Dendritic cell treated with granulocyte-macrophage colony-stimulating factor and Interleukin-4, amounts not matched to agents 40 ng/mL and 50 ng/mL, for 4 days (primary cell): ENCODE measurements at regions not wholly inside any gene's neighbourhood (a gene's known extent, or its start where the extent isn't known, plus 50 kb on each side); places are given as distances from the start of the nearest gene placed in this dataset.

Source experiments
- H3K27ac Mint-ChIP-seq: one replicate; pipeline ENCODE4 v1.8.0; 2022; ENCODE audit warnings: mild to moderate bottlenecking, mixed read lengths
- H3K27me3 Mint-ChIP-seq: one replicate; pipeline ENCODE4 v1.8.0; 2022; ENCODE audit warnings: mild to moderate bottlenecking, mixed read lengths
- H3K36me3 Mint-ChIP-seq: one replicate; pipeline ENCODE4 v1.8.0; 2022; ENCODE audit warnings: low read depth, mixed read lengths
- H3K4me1 Mint-ChIP-seq: one replicate; pipeline ENCODE4 v1.8.0; 2022; ENCODE audit warnings: low read depth, mixed read lengths
- H3K4me3 Mint-ChIP-seq: one replicate; pipeline ENCODE4 v1.8.0; 2022; ENCODE audit warnings: mild to moderate bottlenecking, moderate library complexity, mixed read lengths
- H3K9me3 Mint-ChIP-seq: one replicate; pipeline ENCODE4 v1.8.0; 2022; ENCODE audit warnings: mixed read lengths
- intact Hi-C: fragments of 100-400 bp; cut with micrococcal nuclease; formaldehyde crosslinking; loops from one replicate; pipeline ENCODE4 v1.15.0; 2022

DNA sequence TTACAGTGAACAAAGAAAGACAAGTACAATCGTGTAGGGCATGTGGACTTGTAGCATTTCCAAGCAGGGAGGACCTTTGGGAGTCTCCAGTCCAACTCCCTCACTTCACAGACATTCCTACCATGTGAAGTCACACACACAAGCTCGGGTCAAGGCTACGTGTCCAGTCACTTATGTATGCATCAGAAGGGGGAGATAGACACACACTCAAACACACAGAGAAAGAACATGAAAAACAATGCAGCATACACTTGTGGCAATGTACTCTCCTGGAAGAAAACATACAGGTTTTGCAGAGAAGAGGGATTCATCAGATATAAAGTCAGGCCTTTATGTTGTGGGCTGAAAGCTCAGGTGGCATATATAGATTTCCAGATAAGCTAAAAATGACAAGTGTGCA is 136.1 kb upstream of the MID1 start:
- Mint-ChIP-seq H3K4me3 (no peak overlapping the region), H3K27ac (no peak overlapping the region), H3K36me3 (no peaks in the 10 kb centered on the region), H3K27me3 (no peaks in the 10 kb centered on the region), H3K9me3 (peaks cover 8% of the 10 kb centered on the region), H3K4me1 (peaks cover 19% of the 10 kb centered on the region)
- intact Hi-C loops: no loop called here

GRCh38 chrX:10759141-10759799 is 138.9 kb upstream of the MID1 start:
- Mint-ChIP-seq H3K27me3 (no peaks in the 10 kb centered on the region), H3K4me1 (peaks cover 12% of the 10 kb centered on the region), H3K27ac (no peak overlapping the region), H3K36me3 (no peaks in the 10 kb centered on the region), H3K4me3 (no peak overlapping the region), H3K9me3 (no peaks in the 10 kb centered on the region)
- intact Hi-C loops: no loop called here

DNA sequence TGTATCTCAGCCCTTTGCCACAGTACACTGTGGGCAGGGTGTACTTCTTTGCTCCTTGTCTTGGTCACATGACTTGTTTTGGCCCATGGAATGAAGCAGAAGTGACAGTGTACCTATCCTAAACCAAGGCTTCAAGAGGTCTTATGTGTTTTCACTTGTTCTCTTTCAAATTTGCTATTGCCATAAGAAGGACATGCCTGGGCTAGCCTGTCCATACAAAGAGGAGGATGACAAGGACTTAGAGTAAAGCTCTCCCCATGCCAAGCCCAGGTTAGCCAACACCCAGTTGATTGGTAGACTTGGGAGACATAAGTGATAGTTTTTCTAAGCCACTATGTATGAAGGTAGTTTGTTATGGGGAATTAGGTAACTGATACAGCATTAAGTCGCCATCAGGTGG is 141.1 kb upstream of the MID1 start:
- intact Hi-C loops: no loop called here

DNA sequence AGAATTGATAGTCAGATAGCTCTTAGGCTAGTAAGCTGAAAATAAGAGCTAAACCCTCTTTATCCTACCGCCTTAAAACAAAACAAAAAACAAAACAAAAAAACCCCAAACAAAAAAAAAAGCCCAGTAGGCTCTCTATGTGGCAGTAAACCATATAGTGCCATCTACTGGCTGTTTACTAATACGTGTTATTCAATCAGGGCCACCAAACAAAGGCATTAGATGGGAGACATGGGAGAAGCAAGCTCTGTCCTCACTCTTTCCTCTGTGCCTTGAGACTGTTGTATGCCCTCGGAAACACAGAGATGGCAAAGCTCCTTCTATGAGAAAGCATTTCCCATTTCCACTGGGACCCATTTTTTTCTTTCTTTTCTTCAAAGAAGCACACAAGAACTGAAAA is 148.8 kb upstream of the MID1 start:
- Mint-ChIP-seq H3K4me1 (no peaks in the 10 kb centered on the region), H3K9me3 (no peaks in the 10 kb centered on the region), H3K36me3 (no peaks in the 10 kb centered on the region), H3K27me3 (peaks cover 1% of the 10 kb centered on the region), H3K27ac (no peak overlapping the region), H3K4me3 (no peak overlapping the region)
- intact Hi-C loops: loop anchor here (5.0 kb wide), 1 partner anchor 582 kb away; no protein-coding TSS in a partner anchor

More for the DNA sequence above, 141.1 kb upstream of the MID1 start:
- H3K27me3 Mint-ChIP-seq: peaks cover 1% of the 10 kb centered on the region
- no peaks in the 10 kb centered on the region for H3K9me3 Mint-ChIP-seq
- H3K4me3 Mint-ChIP-seq: no peak overlapping the region
- peaks cover 9% of the 10 kb centered on the region for H3K4me1 Mint-ChIP-seq
- H3K36me3 Mint-ChIP-seq: no peaks in the 10 kb centered on the region
- H3K27ac Mint-ChIP-seq: no peak overlapping the region

- Mint-ChIP-seq H3K27ac (no peak overlapping the region), H3K27me3 (peaks cover 1% of the 10 kb centered on the region), H3K9me3 (no peaks in the 10 kb centered on the region), H3K4me3 (no peak overlapping the region), H3K4me1 (no peaks in the 10 kb centered on the region), H3K36me3 (no peaks in the 10 kb centered on the region)
- intact Hi-C loops: loop anchor here (5.0 kb wide), 1 partner anchor 583 kb away; no protein-coding TSS in a partner anchor
Observed at GRCh38 chrX:10769696-10770619, 149.6 kb upstream of the MID1 start.

DNA sequence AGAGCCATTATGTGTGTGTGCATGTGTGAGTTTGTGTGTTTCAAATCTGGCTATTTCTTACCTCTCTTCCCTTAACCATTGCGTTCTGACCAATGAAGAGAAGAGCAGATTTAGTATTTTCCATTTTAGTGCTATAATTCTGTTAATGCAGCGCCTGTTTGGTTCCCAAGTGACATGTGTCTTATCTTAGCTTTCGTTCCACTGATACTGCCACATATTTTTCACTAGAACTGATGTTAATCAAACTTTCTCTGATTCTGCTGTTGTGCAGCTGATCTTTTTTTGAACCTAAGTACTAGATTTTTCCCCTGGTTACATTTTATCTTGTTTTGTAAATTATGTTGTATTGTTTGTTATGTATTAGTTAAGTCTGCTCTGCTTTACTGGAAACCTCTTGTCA is 152.9 kb upstream of the MID1 start:
- Mint-ChIP-seq H3K36me3 (no peaks in the 10 kb centered on the region), H3K27ac (no peak overlapping the region), H3K4me3 (no peak overlapping the region), H3K9me3 (no peaks in the 10 kb centered on the region), H3K4me1 (no peaks in the 10 kb centered on the region), H3K27me3 (no peaks in the 10 kb centered on the region)
- intact Hi-C loops: no loop called here

GRCh38 chrX:10781847-10782530 is 161.6 kb upstream of the MID1 start:
- no peaks in the 10 kb centered on the region for H3K36me3 Mint-ChIP-seq
- H3K4me3 Mint-ChIP-seq: no peak overlapping the region
- intact Hi-C loops: no loop called here
- H3K4me1 Mint-ChIP-seq: no peaks in the 10 kb centered on the region
- H3K9me3 Mint-ChIP-seq: no peaks in the 10 kb centered on the region
- no peak overlapping the region for H3K27ac Mint-ChIP-seq
- no peaks in the 10 kb centered on the region for H3K27me3 Mint-ChIP-seq

DNA sequence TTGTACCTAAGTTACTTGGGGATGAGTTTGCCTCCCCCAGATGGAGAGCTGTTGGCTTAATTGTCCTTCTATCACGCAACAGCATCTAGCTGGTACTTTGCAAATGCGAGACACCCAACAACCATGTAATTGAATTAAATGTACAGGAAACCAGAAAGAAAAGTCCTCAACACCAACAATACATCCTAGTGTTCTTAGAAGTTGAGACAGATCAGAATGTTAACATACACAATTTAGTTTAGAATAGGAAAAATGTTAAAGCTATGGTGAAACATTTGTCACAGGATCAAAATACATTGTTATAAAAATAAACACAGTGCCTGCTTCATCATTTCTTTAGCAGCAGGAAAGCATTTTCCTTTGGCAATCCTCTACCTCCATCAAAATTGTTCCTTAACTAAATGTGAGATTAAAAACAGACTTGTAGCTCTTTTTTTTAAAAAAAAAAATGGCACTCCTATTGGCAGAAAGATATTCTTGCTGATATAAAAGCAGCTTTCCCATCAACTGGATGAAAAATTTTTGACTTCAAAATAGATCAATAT is 163.1 kb upstream of the MID1 start:
- Mint-ChIP-seq H3K27me3 (no peaks in the 10 kb centered on the region), H3K27ac (no peak overlapping the region), H3K4me3 (no peak overlapping the region), H3K36me3 (no peaks in the 10 kb centered on the region), H3K4me1 (no peaks in the 10 kb centered on the region), H3K9me3 (no peaks in the 10 kb centered on the region)
- intact Hi-C loops: no loop called here

DNA sequence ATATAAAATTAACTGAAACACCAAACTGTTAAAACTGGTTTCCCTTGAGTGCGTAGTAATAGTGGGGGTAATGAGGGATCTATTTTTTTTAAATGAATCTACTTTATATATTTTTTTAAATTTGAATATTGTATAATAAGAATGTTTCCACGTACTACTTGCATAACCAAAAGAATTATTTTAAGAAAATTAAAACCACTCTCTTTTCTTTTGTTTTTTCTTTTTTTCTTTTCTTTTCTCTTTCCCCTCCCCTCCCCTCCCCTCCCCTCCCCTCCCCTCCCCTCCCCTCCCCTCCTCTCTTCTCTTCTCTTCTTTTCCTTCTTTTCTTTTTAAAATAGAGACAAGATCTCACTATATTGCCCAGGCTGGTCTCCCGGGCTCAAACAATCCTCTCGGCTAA is 166.9 kb upstream of the MID1 start:
- Mint-ChIP-seq H3K9me3 (no peaks in the 10 kb centered on the region), H3K27ac (no peak overlapping the region), H3K4me3 (no peak overlapping the region), H3K27me3 (no peaks in the 10 kb centered on the region), H3K4me1 (no peaks in the 10 kb centered on the region), H3K36me3 (no peaks in the 10 kb centered on the region)
- intact Hi-C loops: no loop called here

DNA sequence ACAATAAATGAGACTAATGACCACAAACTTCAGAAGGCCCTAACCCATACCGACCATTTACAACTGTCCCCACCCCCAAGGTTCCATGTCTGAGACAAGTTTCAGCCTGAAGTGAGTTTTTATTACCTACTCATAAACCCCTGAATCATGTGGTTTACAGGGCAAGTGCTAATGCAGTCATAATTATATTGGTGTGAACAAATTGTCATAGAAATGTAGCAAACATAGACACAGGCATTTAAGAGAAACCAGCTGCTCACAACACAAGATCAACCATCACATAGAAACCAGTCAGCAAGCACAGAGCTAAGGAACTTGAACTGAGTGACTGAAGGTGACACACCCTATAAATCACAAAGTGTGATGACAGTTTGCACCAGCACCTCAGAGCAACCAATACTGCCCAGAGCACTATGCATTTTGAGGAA is 173.8 kb upstream of the MID1 start:
- Mint-ChIP-seq H3K9me3 (no peaks in the 10 kb centered on the region), H3K27me3 (peaks cover 1% of the 10 kb centered on the region), H3K4me3 (no peak overlapping the region), H3K4me1 (no peaks in the 10 kb centered on the region), H3K36me3 (no peaks in the 10 kb centered on the region), H3K27ac (no peak overlapping the region)
- intact Hi-C loops: no loop called here

DNA sequence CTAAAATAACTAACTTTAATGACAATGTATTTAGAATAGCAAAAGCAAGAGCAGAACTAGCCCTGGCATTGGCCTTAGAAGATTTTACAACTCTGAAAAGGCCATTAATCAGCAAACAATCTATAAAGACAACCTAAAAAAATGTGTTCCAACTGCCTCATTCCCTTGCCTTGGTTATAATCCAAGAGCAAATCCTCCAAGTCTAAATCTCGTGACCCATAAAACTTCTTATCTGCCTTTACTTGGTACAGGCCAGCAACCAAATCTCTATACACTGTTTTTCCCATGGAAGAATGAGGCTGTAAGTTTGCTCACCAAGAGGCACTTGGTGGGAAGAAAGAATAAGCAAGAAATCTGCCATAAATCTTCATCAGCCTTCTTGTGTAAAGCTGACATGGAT is 175.3 kb upstream of the MID1 start:
- Mint-ChIP-seq H3K9me3 (no peaks in the 10 kb centered on the region), H3K4me1 (no peaks in the 10 kb centered on the region), H3K27ac (no peak overlapping the region), H3K27me3 (peaks cover 1% of the 10 kb centered on the region), H3K4me3 (no peak overlapping the region), H3K36me3 (no peaks in the 10 kb centered on the region)
- intact Hi-C loops: no loop called here

GRCh38 chrX:10797466-10797865 is 177.1 kb upstream of the MID1 start:
- Mint-ChIP-seq H3K27me3 (peaks cover 4% of the 10 kb centered on the region), H3K4me1 (no peaks in the 10 kb centered on the region), H3K36me3 (no peaks in the 10 kb centered on the region), H3K4me3 (no peak overlapping the region), H3K27ac (no peak overlapping the region), H3K9me3 (no peaks in the 10 kb centered on the region)
- intact Hi-C loops: no loop called here

DNA sequence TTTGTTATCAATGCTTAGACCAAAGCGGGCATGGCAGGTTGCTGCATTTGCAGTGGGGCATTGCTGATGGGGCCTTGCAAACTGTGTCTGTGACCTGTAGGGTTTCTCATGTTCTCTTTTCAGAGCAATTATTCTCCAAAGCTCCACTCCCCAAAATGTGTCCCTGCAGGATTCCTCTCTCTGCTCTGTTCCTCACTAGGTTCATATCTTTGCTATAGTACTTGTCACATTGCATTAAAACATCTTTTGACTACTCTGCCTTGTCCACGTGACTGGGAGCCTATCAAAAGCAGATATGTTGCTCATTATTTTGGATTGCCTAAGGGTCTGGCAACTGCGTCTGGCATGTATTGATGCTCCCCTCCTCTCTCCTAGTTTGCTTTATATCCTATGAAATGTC is 177.7 kb upstream of the MID1 start:
- Mint-ChIP-seq H3K4me1 (no peaks in the 10 kb centered on the region), H3K4me3 (no peak overlapping the region), H3K36me3 (no peaks in the 10 kb centered on the region), H3K9me3 (no peaks in the 10 kb centered on the region), H3K27ac (no peak overlapping the region), H3K27me3 (peaks cover 4% of the 10 kb centered on the region)
- intact Hi-C loops: no loop called here

- no peaks in the 10 kb centered on the region for H3K36me3 Mint-ChIP-seq
- peaks cover 2% of the 10 kb centered on the region for H3K27me3 Mint-ChIP-seq
- no peaks in the 10 kb centered on the region for H3K4me1 Mint-ChIP-seq
- H3K4me3 Mint-ChIP-seq: no peak overlapping the region
- H3K9me3 Mint-ChIP-seq: no peaks in the 10 kb centered on the region
- intact Hi-C loops: no loop called here
- H3K27ac Mint-ChIP-seq: no peak overlapping the region
Observed at GRCh38 chrX:10800796-10801195, 180.4 kb upstream of the MID1 start.
